Keratinocyte (primary cell): ENCODE measurements at regions not wholly inside any gene's neighbourhood (a gene's known extent, or its start where the extent isn't known, plus 50 kb on each side); places are given as distances from the start of the nearest gene placed in this dataset.

ENCODE experiments used
- DNase-seq: peaks from one replicate; pipeline ENCODE4 v3.0.0-alpha.2; 2011; ENCODE audit warnings: low read depth, missing footprints, low spot score
- FAIRE-seq: peaks from 2 replicates; lab custom pipeline; 2011; peaks lifted over from hg19 to GRCh38; lab: Jason Lieb, UNC
- H2AFZ ChIP-seq: 2 replicates; pipeline ENCODE4 v1.6.0; 2012; ENCODE audit warnings: low read length, control low read depth, inconsistent platforms; ENCODE audit not compliant: control insufficient read depth
- H3K27ac ChIP-seq: 2 replicates; pipeline ENCODE4 v1.5.1; 2011; ENCODE audit warnings: low read length; ENCODE audit not compliant: control insufficient read depth, insufficient read depth
- H3K27me3 ChIP-seq: 3 replicates; pipeline ENCODE4 v1.6.0; 2011; ENCODE audit warnings: low read length; ENCODE audit not compliant: control insufficient read depth, insufficient read depth; ENCODE audit errors: extremely low read depth
- H3K36me3 ChIP-seq, 2 experiments: 2 replicates in 1 of 2; 3 replicates in 1 of 2; pipeline ENCODE4 v1.5.1; 2011; ENCODE audit warnings: low read length in 2 of 2, mild to moderate bottlenecking in 1 of 2; ENCODE audit not compliant: control insufficient read depth in 2 of 2, insufficient read depth in 2 of 2; ENCODE audit errors: extremely low read depth in 1 of 2
- H3K4me1 ChIP-seq: 3 replicates; pipeline ENCODE4 v1.5.1; 2011; ENCODE audit warnings: low read length; ENCODE audit not compliant: control insufficient read depth, insufficient read depth; ENCODE audit errors: extremely low read depth
- H3K4me2 ChIP-seq: 3 replicates; pipeline ENCODE4 v1.6.0; 2011; ENCODE audit warnings: low read depth, low read length; ENCODE audit not compliant: control insufficient read depth, insufficient read depth; ENCODE audit errors: extremely low read depth
- H3K4me3 ChIP-seq, 3 experiments: fragments of 200-600 bp in 1 of 3; sonication (generic) in 1 of 3; 2 replicates in 2 of 3; 3 replicates in 1 of 3; pipeline ENCODE4 v1.5.1; 2011 to 2016; ENCODE audit warnings: low read length in 3 of 3, mild to moderate bottlenecking in 3 of 3, control low read depth in 2 of 3, inconsistent platforms in 1 of 3, low read depth in 1 of 3, mixed read lengths in 1 of 3, mixed run types in 1 of 3, moderate library complexity in 1 of 3; ENCODE audit not compliant: control insufficient read depth in 2 of 3, insufficient read depth in 2 of 3; ENCODE audit errors: extremely low read depth in 1 of 3
- H3K79me2 ChIP-seq: 2 replicates; pipeline ENCODE4 v1.6.0; 2012; ENCODE audit warnings: low read length; ENCODE audit not compliant: control insufficient read depth, insufficient read depth
- H3K9ac ChIP-seq: 3 replicates; pipeline ENCODE4 v1.6.0; 2011; ENCODE audit warnings: low read length; ENCODE audit not compliant: control insufficient read depth, insufficient read depth; ENCODE audit errors: extremely low read depth
- H3K9me1 ChIP-seq: 3 replicates; pipeline ENCODE4 v1.6.0; 2011; ENCODE audit warnings: low read length; ENCODE audit not compliant: control insufficient read depth, insufficient read depth; ENCODE audit errors: extremely low read depth
- H3K9me3 ChIP-seq: 2 replicates; pipeline ENCODE4 v1.5.1; 2012; ENCODE audit warnings: low read depth, low read length; ENCODE audit not compliant: control insufficient read depth
- H4K20me1 ChIP-seq: 3 replicates; pipeline ENCODE4 v1.6.0; 2011; ENCODE audit warnings: low read length; ENCODE audit not compliant: control insufficient read depth, insufficient read depth; ENCODE audit errors: extremely low read depth
- EZH2 ChIP-seq: IDR thresholded peaks from one replicate; pipeline ENCODE4 v1.6.1; 2012; ENCODE audit warnings: inconsistent platforms, mild to moderate bottlenecking, low read length, moderate library complexity
- dilution Hi-C: fragments of 300-500 bp; cut with MboI; formaldehyde crosslinking; loops from one replicate; pipeline ENCODE4 v1.7.0; 2020; ENCODE audit warnings: low sequenced_read_pairs; ENCODE audit not compliant: extremely low pct_ligation_motif_present
- TF ChIP-seq, protein P1 (sequence below), 3 experiments: IDR thresholded peaks in 1 of 3; conservative IDR thresholded peaks in 1 of 3; optimal IDR thresholded peaks in 1 of 3; 2 replicates in 2 of 3; 3 replicates in 1 of 3; pipeline versions ENCODE3 to v1.5.1; 2011; ENCODE audit warnings: low read length in 3 of 3, mild to moderate bottlenecking in 3 of 3, moderate library complexity in 2 of 3, control low read depth in 1 of 3, inconsistent platforms in 1 of 3; ENCODE audit not compliant: insufficient read depth in 2 of 3; ENCODE audit errors: extremely low read depth in 1 of 3

DNA sequence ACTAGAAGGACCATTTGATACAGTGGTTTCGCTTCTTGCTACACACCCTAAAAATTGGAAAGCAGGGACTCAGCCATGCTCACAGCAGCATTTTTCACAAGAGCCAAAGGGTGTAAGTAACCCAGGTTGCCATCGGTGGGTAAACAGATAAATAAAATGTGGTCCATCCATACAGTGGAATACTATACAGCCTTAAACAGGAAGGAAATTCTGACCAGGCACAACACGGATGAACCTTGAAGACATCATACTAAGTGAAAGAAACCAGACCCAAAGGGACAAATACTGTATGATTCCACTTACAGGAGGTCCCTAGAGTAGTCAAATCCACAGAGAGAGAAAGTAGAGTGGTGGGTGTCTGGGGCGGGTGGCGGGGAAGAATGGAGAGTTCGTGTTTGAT is 220.9 kb downstream of the PHETA1 start:
- Histone ChIP-seq H4K20me1 (no peaks in the 10 kb centered on the region), H3K27me3 (peaks cover 24% of the 10 kb centered on the region), H3K27ac (no peak overlapping the region), H3K4me2 (no peak overlapping the region), H3K4me3 (no peak overlapping the region), H3K9me1 (no peaks in the 10 kb centered on the region), H3K9ac (no peak overlapping the region), H3K9me3 (no peaks in the 10 kb centered on the region), H2AFZ (no peak overlapping the region), H3K36me3 (no peaks in the 10 kb centered on the region), H3K79me2 (no peaks in the 10 kb centered on the region), H3K4me1 (no peaks in the 10 kb centered on the region)
- dilution Hi-C loops = no loop called here
- FAIRE-seq (no peak), DNase-seq (no peak)
- no peak for TF ChIP-seq EZH2
- TF ChIP-seq, protein P1, sequence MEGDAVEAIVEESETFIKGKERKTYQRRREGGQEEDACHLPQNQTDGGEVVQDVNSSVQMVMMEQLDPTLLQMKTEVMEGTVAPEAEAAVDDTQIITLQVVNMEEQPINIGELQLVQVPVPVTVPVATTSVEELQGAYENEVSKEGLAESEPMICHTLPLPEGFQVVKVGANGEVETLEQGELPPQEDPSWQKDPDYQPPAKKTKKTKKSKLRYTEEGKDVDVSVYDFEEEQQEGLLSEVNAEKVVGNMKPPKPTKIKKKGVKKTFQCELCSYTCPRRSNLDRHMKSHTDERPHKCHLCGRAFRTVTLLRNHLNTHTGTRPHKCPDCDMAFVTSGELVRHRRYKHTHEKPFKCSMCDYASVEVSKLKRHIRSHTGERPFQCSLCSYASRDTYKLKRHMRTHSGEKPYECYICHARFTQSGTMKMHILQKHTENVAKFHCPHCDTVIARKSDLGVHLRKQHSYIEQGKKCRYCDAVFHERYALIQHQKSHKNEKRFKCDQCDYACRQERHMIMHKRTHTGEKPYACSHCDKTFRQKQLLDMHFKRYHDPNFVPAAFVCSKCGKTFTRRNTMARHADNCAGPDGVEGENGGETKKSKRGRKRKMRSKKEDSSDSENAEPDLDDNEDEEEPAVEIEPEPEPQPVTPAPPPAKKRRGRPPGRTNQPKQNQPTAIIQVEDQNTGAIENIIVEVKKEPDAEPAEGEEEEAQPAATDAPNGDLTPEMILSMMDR (optimal IDR thresholded peaks at IDR 0.05 in 1 of 3, IDR thresholded peaks at IDR 0.05 in 1 of 3, conservative IDR thresholded peaks at IDR 0.05 in 1 of 3; ENCODE audit: extremely low read depth in 1 of 3, insufficient read depth in 2 of 3, low read length in 3 of 3) = no peak

DNA sequence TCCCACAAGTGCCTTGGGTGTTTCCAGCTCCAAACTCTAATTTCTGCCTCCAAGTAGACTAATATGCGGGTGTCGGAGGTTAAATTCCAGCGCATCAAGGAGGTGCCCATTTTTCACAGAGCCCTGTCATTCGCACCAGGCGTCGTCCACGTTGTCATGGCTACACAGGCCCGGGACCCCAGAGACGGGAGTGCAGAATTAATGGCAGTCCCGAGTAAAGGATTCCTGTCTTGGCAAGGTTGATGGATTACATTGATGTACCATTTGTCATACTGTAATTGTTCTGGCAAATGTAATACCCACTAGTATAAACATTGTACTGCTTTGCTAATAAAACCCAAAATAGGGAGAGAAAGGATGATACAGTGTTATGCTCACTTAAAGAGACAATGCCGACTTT is 222.9 kb upstream of the MYL2 start:
- no peak overlapping the region for H3K4me2 ChIP-seq
- FAIRE-seq (no peak), DNase-seq (no peak)
- H3K79me2 ChIP-seq = no peaks in the 10 kb centered on the region
- no peak overlapping the region for H3K27ac ChIP-seq
- peaks cover 20% of the 10 kb centered on the region for H3K27me3 ChIP-seq
- dilution Hi-C loops = no loop called here
- H3K4me1 ChIP-seq = no peaks in the 10 kb centered on the region
- no peaks in the 10 kb centered on the region for H3K9me1 ChIP-seq
- no peak overlapping the region for H2AFZ ChIP-seq
- no peak overlapping the region for H3K4me3 ChIP-seq
- H4K20me1 ChIP-seq = no peaks in the 10 kb centered on the region
- H3K9me3 ChIP-seq = no peaks in the 10 kb centered on the region
- TF ChIP-seq EZH2 = peak; percentile 30
- TF ChIP-seq, protein P1 (optimal IDR thresholded peaks at IDR 0.05 in 1 of 3, IDR thresholded peaks at IDR 0.05 in 1 of 3, conservative IDR thresholded peaks at IDR 0.05 in 1 of 3; ENCODE audit: extremely low read depth in 1 of 3, insufficient read depth in 2 of 3, low read length in 3 of 3) = no peak
- H3K9ac ChIP-seq = no peak overlapping the region
- no peaks in the 10 kb centered on the region for H3K36me3 ChIP-seq
